ENCODE measurements at regions not wholly inside any gene's neighbourhood (a gene's known extent, or its start where the extent isn't known, plus 50 kb on each side); places are given as distances from the start of the nearest gene placed in this dataset.

- DNase-seq (ENCODE audit: low read depth, low spot score) = no peak
These were observed 244.5 kb upstream of the FSTL5 start for GRCh38 chr4:162408309-162408708.

GRCh38 chr4:162406637-162407365 is 243.0 kb upstream of the FSTL5 start:
- no peak overlapping the region for H3K27ac ChIP-seq
- DNase-seq (ENCODE audit: low read depth, low spot score) = no peak

More at GRCh38 chr4:162408309-162408708, 244.5 kb upstream of the FSTL5 start:
- H3K27ac ChIP-seq = no peak overlapping the region

- no peak overlapping the region for H3K27ac ChIP-seq
- no peak for DNase-seq (ENCODE audit: low read depth, low spot score)
These were observed 240.1 kb upstream of the FSTL5 start for GRCh38 chr4:162403932-162404331.

- no peak for DNase-seq (ENCODE audit: low read depth, low spot score)
- H3K27ac ChIP-seq = no peak overlapping the region
These were observed 239.6 kb upstream of the FSTL5 start for GRCh38 chr4:162403419-162403818.

GRCh38 chr4:162401021-162401420 is 237.2 kb upstream of the FSTL5 start:
- H3K27ac ChIP-seq = no peak overlapping the region
- DNase-seq (ENCODE audit: low read depth, low spot score) = no peak

GRCh38 chr4:162392946-162393345 is 229.1 kb upstream of the FSTL5 start:
- DNase-seq (ENCODE audit: low read depth, low spot score) = no peak
- H3K27ac ChIP-seq = no peak overlapping the region

- no peak for DNase-seq (ENCODE audit: low read depth, low spot score)
- H3K27ac ChIP-seq = no peak overlapping the region
These were observed 202.3 kb upstream of the FSTL5 start for GRCh38 chr4:162366146-162366545.

GRCh38 chr4:162364651-162365050 is 200.9 kb upstream of the FSTL5 start:
- no peak overlapping the region for H3K27ac ChIP-seq
- no peak for DNase-seq (ENCODE audit: low read depth, low spot score)

GRCh38 chr4:162360369-162361149 is 196.8 kb upstream of the FSTL5 start:
- DNase-seq (ENCODE audit: low read depth, low spot score) = no peak
- H3K27ac ChIP-seq = no peak overlapping the region

GRCh38 chr4:162356181-162356580 is 192.4 kb upstream of the FSTL5 start:
- no peak for DNase-seq (ENCODE audit: low read depth, low spot score)
- no peak overlapping the region for H3K27ac ChIP-seq

GRCh38 chr4:162352580-162353107 is 188.8 kb upstream of the FSTL5 start:
- DNase-seq (ENCODE audit: low read depth, low spot score) = no peak
- no peak overlapping the region for H3K27ac ChIP-seq

- H3K27ac ChIP-seq = no peak overlapping the region
- DNase-seq (ENCODE audit: low read depth, low spot score) = peak; percentile 1
These were observed 186.5 kb upstream of the FSTL5 start for GRCh38 chr4:162350331-162350730.

GRCh38 chr4:162349395-162349794 is 185.6 kb upstream of the FSTL5 start:
- no peak overlapping the region for H3K27ac ChIP-seq
- no peak for DNase-seq (ENCODE audit: low read depth, low spot score)

- no peak overlapping the region for H3K27ac ChIP-seq
- no peak for DNase-seq (ENCODE audit: low read depth, low spot score)
These were observed 184.0 kb upstream of the FSTL5 start for GRCh38 chr4:162347842-162348213.

GRCh38 chr4:162347156-162347841 is 183.5 kb upstream of the FSTL5 start:
- no peak for DNase-seq (ENCODE audit: low read depth, low spot score)
- no peak overlapping the region for H3K27ac ChIP-seq

- DNase-seq (ENCODE audit: low read depth, low spot score) = no peak
- H3K27ac ChIP-seq = no peak overlapping the region
These were observed 180.2 kb upstream of the FSTL5 start for GRCh38 chr4:162343967-162344366.

- no peak for DNase-seq (ENCODE audit: low read depth, low spot score)
- H3K27ac ChIP-seq = no peak overlapping the region
These were observed 177.7 kb upstream of the FSTL5 start for GRCh38 chr4:162341533-162341932.

- no peak for DNase-seq (ENCODE audit: low read depth, low spot score)
- H3K27ac ChIP-seq = no peak overlapping the region
These were observed 160.1 kb upstream of the FSTL5 start for GRCh38 chr4:162323919-162324318.

- H3K27ac ChIP-seq = no peak overlapping the region
- DNase-seq (ENCODE audit: low read depth, low spot score) = no peak
These were observed 158.3 kb upstream of the FSTL5 start for GRCh38 chr4:162322054-162322453.

GRCh38 chr4:162285753-162286152 is 122.0 kb upstream of the FSTL5 start:
- DNase-seq (ENCODE audit: low read depth, low spot score) = no peak
- no peak overlapping the region for H3K27ac ChIP-seq

- no peak overlapping the region for H3K27ac ChIP-seq
- no peak for DNase-seq (ENCODE audit: low read depth, low spot score)
These were observed 118.9 kb upstream of the FSTL5 start for GRCh38 chr4:162282684-162283083.
